Mesothelial cell of epicardium (in vitro differentiated cells): ENCODE measurements at regions not wholly inside any gene's neighbourhood (a gene's known extent, or its start where the extent isn't known, plus 50 kb on each side); places are given as distances from the start of the nearest gene placed in this dataset.

Experiments used
- DNase-seq, 2 experiments: peaks; one replicate each; pipeline ENCODE4 v3.0.0; 2021; ENCODE audit warnings: low spot score in 2 of 2; ENCODE audit not compliant: unreplicated experiment in 2 of 2
- H3K27ac Mint-ChIP-seq: 2 replicates; pipeline ENCODE4 v1.8.0; 2021; ENCODE audit warnings: mixed read lengths
- H3K27me3 Mint-ChIP-seq: 2 replicates; pipeline ENCODE4 v1.8.0; 2021; ENCODE audit warnings: low read depth, mixed read lengths
- H3K36me3 Mint-ChIP-seq: 2 replicates; pipeline ENCODE4 v1.8.0; 2021; ENCODE audit warnings: mixed read lengths
- H3K4me1 Mint-ChIP-seq: 2 replicates; pipeline ENCODE4 v1.8.0; 2021; ENCODE audit warnings: mixed read lengths
- H3K4me3 Mint-ChIP-seq: 2 replicates; pipeline ENCODE4 v1.8.0; 2021; ENCODE audit warnings: mild to moderate bottlenecking, moderate library complexity, mixed read lengths
- H3K9me3 Mint-ChIP-seq: 2 replicates; pipeline ENCODE4 v1.8.0; 2021; ENCODE audit warnings: mixed read lengths
- TF ChIP-seq, protein P1 (sequence below): fragments of 200-600 bp; sonication (generic); IDR thresholded peaks from one replicate; pipeline ENCODE4 v1.5.0; 2021; ENCODE audit warnings: antibody characterized with exemption; ENCODE audit not compliant: unreplicated experiment

DNA sequence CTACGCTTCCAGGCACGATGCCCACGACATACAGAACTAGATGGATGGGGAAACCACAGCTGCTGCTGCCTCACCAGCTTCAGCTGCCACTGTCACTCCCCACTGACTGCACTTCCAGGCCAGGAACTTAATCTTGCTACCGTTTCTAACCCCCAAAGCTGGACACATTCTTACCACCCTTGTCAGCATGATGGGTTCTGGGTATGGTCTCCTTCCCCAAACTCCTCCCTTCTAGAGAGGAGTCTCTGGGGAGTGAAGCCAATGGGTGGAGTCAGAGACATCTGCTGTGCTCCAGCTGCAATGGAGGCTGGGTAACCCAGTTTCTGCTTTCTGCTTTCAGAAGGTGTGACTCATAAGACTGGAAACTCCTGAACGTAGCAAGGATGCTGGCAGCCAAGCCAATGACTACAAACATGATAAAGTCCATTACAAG, 87.0 kb upstream of the THY1 start:
- H3K4me3 Mint-ChIP-seq: no peak overlapping the region
- TF ChIP-seq, protein P1, sequence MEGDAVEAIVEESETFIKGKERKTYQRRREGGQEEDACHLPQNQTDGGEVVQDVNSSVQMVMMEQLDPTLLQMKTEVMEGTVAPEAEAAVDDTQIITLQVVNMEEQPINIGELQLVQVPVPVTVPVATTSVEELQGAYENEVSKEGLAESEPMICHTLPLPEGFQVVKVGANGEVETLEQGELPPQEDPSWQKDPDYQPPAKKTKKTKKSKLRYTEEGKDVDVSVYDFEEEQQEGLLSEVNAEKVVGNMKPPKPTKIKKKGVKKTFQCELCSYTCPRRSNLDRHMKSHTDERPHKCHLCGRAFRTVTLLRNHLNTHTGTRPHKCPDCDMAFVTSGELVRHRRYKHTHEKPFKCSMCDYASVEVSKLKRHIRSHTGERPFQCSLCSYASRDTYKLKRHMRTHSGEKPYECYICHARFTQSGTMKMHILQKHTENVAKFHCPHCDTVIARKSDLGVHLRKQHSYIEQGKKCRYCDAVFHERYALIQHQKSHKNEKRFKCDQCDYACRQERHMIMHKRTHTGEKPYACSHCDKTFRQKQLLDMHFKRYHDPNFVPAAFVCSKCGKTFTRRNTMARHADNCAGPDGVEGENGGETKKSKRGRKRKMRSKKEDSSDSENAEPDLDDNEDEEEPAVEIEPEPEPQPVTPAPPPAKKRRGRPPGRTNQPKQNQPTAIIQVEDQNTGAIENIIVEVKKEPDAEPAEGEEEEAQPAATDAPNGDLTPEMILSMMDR: no peak
- no peaks in the 10 kb centered on the region for H3K4me1 Mint-ChIP-seq
- DNase-seq: no peak
- H3K27me3 Mint-ChIP-seq: peaks cover 49% of the 10 kb centered on the region
- H3K9me3 Mint-ChIP-seq: peaks cover 3% of the 10 kb centered on the region
- no peaks in the 10 kb centered on the region for H3K36me3 Mint-ChIP-seq
- H3K27ac Mint-ChIP-seq: no peak overlapping the region

DNA sequence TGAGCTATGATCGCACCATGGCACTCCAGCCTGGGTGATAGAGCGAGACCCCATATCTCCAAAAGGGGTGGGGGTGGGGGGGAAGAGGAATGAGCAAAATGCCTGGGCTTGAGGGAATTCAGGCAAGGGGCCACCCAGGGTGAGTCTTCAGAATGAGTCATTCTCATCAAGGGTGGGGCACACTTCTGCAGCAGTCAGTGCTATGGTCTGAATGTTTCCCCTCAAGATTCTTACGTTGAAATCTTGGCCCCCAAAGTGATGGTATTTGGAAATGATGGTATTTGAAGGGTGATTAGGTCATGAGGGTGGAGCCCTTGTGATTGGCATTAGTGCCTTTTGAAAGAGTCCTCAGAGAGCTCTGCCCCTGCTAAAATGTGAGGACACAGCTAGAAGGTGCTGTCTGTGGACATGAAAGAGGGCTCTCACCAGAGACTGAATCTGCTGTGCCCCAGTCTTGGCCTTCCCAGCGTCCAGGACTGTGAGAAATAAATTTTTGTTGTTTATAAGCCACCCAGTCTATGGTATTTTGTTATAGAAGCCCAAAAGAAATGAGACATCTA, 86.4 kb upstream of the THY1 start:
- TF ChIP-seq, protein P1: no peak
- no peak overlapping the region for H3K4me3 Mint-ChIP-seq
- H3K27me3 Mint-ChIP-seq: peaks cover 45% of the 10 kb centered on the region

DNA sequence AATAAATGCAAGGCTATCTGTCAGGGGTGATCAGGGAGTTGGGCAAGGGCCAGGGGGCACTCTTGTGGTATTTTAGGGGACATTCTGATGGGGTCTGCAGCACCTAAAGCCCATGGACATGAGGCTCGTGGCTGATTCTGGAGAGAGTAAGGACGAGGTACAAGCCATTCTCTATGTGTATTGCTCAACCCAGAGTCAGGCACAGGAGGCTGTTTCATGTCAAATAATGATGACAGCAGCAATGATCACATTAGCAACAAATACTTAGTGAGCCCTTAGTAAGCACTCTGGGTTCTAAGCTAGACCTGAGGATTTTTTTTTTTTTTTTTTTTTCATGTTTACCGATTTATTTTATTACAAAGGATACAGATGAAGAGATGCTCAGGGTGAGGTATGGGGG, 83.5 kb upstream of the THY1 start:
- Mint-ChIP-seq H3K4me1 (no peaks in the 10 kb centered on the region), H3K27me3 (peaks cover 44% of the 10 kb centered on the region), H3K27ac (no peak overlapping the region), H3K9me3 (peaks cover 3% of the 10 kb centered on the region), H3K4me3 (no peak overlapping the region), H3K36me3 (no peaks in the 10 kb centered on the region)
- DNase-seq: no peak
- TF ChIP-seq, protein P1: no peak

More for the DNA sequence above, 86.4 kb upstream of the THY1 start:
- Mint-ChIP-seq H3K9me3 (peaks cover 3% of the 10 kb centered on the region), H3K27ac (no peak overlapping the region), H3K36me3 (no peaks in the 10 kb centered on the region), H3K4me1 (no peaks in the 10 kb centered on the region)
- no peak for DNase-seq

DNA sequence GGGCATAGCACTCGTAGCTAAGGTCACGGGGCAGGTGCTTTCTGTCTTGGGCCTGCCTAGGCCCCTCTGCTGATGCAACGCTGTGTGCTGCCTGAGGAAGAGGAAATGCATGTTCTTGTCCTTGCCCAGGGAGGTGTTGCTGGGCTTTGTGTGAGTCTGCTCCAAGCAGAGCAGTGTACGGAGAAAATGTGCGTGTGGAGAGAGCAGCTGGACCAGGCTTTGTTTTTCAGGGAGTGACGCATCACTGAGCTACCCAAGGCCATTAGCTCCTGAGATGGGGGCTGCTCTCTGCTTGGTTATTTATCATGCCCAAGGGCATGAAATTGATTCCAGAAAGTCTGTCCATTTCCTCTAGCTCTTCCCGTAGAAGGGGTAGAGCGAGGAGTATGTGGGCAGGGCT, 82.9 kb upstream of the THY1 start:
- Mint-ChIP-seq H3K27me3 (peaks cover 41% of the 10 kb centered on the region), H3K4me3 (no peak overlapping the region), H3K4me1 (no peaks in the 10 kb centered on the region), H3K36me3 (no peaks in the 10 kb centered on the region), H3K9me3 (peaks cover 3% of the 10 kb centered on the region), H3K27ac (no peak overlapping the region)
- TF ChIP-seq, protein P1: no peak
- DNase-seq: no peak

- no peak overlapping the region for H3K4me3 Mint-ChIP-seq
- H3K27ac Mint-ChIP-seq: no peak overlapping the region
- peaks cover 3% of the 10 kb centered on the region for H3K9me3 Mint-ChIP-seq
- DNase-seq: no peak
- H3K27me3 Mint-ChIP-seq: peaks cover 41% of the 10 kb centered on the region
- TF ChIP-seq, protein P1: no peak
- H3K36me3 Mint-ChIP-seq: no peaks in the 10 kb centered on the region
- no peaks in the 10 kb centered on the region for H3K4me1 Mint-ChIP-seq
Observed at GRCh38 chr11:119505071-119505470, 82.1 kb upstream of the THY1 start.

- Mint-ChIP-seq H3K4me3 (no peak overlapping the region), H3K27ac (no peak overlapping the region), H3K27me3 (peaks cover 40% of the 10 kb centered on the region), H3K36me3 (no peaks in the 10 kb centered on the region), H3K4me1 (no peaks in the 10 kb centered on the region), H3K9me3 (peaks cover under 1% of the 10 kb centered on the region)
- DNase-seq: no peak
- TF ChIP-seq, protein P1: no peak
Observed at GRCh38 chr11:119504371-119504770, 81.4 kb upstream of the THY1 start.
